ENCODE measurements at regions not wholly inside any gene's neighbourhood (a gene's known extent, or its start where the extent isn't known, plus 50 kb on each side); places are given as distances from the start of the nearest gene placed in this dataset.

DNA sequence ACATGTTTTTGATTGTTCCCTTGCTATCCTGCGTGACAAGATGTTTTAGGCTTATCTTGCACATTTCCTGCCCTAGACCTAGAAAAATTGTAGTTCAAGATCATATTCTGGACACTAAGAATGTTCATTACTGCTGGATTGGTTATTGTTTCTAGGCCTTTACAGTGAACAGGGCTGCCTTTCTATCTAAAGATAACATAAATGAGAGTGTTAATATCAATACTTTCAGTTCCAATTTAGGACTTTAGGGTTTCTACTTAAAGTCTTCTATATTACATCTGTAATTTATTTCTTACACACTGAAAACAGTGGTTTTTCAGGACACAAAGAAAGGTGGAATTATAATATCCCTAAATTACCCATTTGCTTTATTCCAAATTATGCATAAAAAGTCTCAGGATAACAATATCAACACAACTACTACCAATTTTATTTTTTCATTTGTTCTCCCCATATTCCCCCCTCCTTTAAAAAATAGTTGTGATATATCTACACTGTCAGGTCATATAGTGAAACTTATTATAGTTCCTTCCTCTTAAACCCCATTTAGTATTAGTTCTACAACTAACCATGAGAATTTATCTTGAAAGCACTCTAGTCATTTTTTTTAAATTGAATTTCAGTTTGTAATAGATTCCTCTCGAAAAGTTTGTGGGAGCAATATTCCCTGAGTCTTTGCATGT lies 293.9 kb upstream of the RIOK2 start:
- no peak overlapping the region for H3K4me3 Mint-ChIP-seq
- no peak overlapping the region for H3K27ac Mint-ChIP-seq
- no peaks in the 10 kb centered on the region for H3K36me3 Mint-ChIP-seq (ENCODE audit: low read depth)
- H3K9me3 Mint-ChIP-seq, result no peaks in the 10 kb centered on the region
- H3K27me3 Mint-ChIP-seq (ENCODE audit: insufficient read depth), result no peaks in the 10 kb centered on the region
- TF ChIP-seq, protein P1, sequence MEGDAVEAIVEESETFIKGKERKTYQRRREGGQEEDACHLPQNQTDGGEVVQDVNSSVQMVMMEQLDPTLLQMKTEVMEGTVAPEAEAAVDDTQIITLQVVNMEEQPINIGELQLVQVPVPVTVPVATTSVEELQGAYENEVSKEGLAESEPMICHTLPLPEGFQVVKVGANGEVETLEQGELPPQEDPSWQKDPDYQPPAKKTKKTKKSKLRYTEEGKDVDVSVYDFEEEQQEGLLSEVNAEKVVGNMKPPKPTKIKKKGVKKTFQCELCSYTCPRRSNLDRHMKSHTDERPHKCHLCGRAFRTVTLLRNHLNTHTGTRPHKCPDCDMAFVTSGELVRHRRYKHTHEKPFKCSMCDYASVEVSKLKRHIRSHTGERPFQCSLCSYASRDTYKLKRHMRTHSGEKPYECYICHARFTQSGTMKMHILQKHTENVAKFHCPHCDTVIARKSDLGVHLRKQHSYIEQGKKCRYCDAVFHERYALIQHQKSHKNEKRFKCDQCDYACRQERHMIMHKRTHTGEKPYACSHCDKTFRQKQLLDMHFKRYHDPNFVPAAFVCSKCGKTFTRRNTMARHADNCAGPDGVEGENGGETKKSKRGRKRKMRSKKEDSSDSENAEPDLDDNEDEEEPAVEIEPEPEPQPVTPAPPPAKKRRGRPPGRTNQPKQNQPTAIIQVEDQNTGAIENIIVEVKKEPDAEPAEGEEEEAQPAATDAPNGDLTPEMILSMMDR (IDR thresholded peaks at IDR 0.05), result no peak
- H3K4me1 Mint-ChIP-seq (ENCODE audit: low read depth), result peaks cover 9% of the 10 kb centered on the region
- DNase-seq, result no peak

DNA sequence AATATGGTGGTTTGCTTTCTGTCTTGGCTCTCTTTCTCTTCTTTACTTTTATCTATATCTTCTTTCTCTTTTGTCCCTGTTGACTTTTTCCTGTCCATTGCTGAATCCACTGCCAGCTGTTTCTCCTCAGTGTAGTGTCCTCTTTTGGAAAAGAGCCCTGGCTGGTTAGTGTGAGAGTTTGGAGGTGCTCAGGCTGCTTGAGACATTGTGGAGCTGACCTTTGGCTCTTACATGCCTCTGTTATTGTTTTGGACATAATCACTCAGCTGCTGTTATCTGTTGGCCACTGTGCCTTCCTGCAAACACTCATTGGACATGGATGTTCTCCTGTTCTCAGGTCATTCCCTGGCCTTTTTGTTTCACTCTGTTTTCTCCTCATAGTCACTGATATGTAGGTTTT lies 295.4 kb upstream of the RIOK2 start:
- H3K27me3 Mint-ChIP-seq (ENCODE audit: insufficient read depth), result no peaks in the 10 kb centered on the region
- no peak for DNase-seq
- H3K4me3 Mint-ChIP-seq, result no peak overlapping the region
- H3K9me3 Mint-ChIP-seq, result no peaks in the 10 kb centered on the region
- H3K4me1 Mint-ChIP-seq (ENCODE audit: low read depth), result peaks cover 9% of the 10 kb centered on the region
- H3K27ac Mint-ChIP-seq, result no peak overlapping the region
- TF ChIP-seq, protein P1 (IDR thresholded peaks at IDR 0.05), result no peak
- no peaks in the 10 kb centered on the region for H3K36me3 Mint-ChIP-seq (ENCODE audit: low read depth)

DNA sequence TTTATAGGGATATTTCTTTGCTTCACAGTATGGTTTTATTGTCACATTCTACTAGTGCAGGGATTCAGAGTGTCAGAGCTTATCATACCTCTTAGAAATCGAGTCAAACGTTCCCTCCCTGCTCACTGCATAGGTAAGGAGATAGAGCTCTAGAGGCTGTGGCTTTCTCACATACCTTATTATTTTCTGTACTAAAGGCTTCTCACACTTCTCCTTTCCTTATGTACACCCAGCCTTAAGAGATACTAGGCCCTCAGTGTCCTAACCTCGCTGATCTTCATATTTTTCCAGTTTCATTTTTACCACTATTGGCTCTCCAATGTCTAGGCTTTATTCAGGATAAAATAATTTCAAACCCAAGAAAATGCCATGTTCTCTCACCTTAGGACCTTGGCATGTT lies 297.3 kb upstream of the RIOK2 start:
- Mint-ChIP-seq H3K27me3 (ENCODE audit: insufficient read depth) (no peaks in the 10 kb centered on the region), H3K9me3 (no peaks in the 10 kb centered on the region), H3K4me3 (no peak overlapping the region), H3K4me1 (ENCODE audit: low read depth) (peaks cover 9% of the 10 kb centered on the region), H3K27ac (no peak overlapping the region), H3K36me3 (ENCODE audit: low read depth) (no peaks in the 10 kb centered on the region)
- DNase-seq, result no peak
- TF ChIP-seq, protein P1 (IDR thresholded peaks at IDR 0.05), result no peak

DNA sequence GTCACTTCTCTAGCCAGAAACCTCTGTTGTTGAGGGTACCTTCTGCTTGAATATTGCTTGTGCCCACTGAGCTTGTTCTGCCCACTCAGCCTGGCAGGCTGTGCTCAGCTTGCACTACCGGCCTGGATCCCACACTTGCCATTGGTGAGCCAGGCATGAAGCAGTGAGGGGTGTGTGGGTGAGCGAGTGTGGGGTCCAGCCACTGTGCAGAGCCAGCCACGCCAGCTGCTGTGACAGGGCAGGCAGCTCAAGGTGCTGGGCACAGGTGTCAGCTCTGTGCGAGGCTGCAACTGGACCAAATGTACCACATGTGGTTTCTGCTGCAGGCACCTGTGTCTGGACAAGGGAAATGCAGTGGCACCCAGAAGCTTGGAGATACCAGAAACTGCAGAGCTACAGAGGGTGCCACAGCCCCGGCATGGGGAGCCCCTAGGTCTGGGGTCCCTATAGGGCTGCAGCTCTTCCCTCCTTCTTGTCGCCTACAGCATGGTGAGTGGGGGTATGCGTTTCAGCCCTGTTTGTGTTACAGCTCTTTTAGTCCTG lies 305.1 kb upstream of the RIOK2 start:
- no peaks in the 10 kb centered on the region for H3K9me3 Mint-ChIP-seq
- no peak overlapping the region for H3K4me3 Mint-ChIP-seq
- H3K4me1 Mint-ChIP-seq (ENCODE audit: low read depth), result no peaks in the 10 kb centered on the region
- no peak for DNase-seq
- H3K36me3 Mint-ChIP-seq (ENCODE audit: low read depth), result no peaks in the 10 kb centered on the region
- no peak overlapping the region for H3K27ac Mint-ChIP-seq
- peaks cover 7% of the 10 kb centered on the region; the same call in 1 of the 2 replicates for H3K27me3 Mint-ChIP-seq (ENCODE audit: insufficient read depth)
- TF ChIP-seq, protein P1 (IDR thresholded peaks at IDR 0.05), result no peak

DNA sequence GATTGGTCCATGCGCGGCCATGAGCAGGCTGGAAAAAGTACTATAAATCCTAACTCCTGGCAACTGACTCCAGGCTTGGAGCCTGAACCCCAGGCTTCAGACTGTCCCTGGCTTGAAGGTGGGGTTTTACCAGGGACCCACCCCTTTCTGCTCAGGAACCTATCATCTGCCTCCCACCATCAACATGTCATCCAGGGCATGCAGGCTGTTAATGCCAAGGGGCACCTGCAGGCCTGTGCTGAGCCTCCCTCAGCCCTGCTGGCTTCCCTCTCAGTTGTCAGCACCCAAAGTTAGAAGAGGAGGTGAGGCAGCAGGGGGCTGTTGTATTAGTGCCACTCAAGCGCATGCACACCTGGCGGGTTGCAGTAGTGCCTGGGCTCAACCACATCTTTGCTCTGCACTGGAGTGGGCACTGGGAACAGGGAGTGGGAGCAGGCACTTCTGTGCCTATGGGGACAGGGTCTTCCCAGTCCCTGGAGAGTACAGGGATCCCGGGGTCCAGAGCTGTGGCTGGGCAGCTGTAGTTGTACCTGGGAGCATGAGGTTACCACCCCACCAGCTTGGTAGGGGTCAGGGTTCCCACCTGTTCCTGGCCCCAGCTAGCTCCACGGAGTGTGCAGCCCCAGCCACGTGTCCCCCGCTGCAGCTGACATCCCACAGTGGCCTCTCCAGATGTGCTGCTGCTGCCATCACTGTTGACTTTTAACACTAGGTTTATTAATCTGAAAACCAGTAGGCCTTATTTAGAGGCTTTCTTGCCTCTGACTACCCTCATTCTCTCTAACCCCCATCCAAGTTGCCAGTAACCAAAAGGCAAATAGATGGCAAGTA lies 306.2 kb upstream of the RIOK2 start:
- Mint-ChIP-seq H3K27me3 (ENCODE audit: insufficient read depth) (peaks cover 7% of the 10 kb centered on the region; the same call in 1 of the 2 replicates), H3K9me3 (no peaks in the 10 kb centered on the region), H3K4me1 (ENCODE audit: low read depth) (no peaks in the 10 kb centered on the region), H3K27ac (no peak overlapping the region), H3K36me3 (ENCODE audit: low read depth) (no peaks in the 10 kb centered on the region), H3K4me3 (no peak overlapping the region)
- TF ChIP-seq, protein P1 (IDR thresholded peaks at IDR 0.05), result no peak
- DNase-seq, result no peak

Measured in HFFc6 (cell line).